Activated T-helper 17 cell treated with anti-CD3 and anti-CD28 coated beads, Interleukin-2, amount 50 U/mL, for 72 hours (primary cell): ENCODE measurements at regions not wholly inside any gene's neighbourhood (a gene's known extent, or its start where the extent isn't known, plus 50 kb on each side); places are given as distances from the start of the nearest gene placed in this dataset.
"Not testable (repeated sequence)": the region's sequence is repeated elsewhere in the genome, so short reads cannot be mapped to it uniquely, and the experiment has no call there.

ENCODE experiments used
- ATAC-seq: fragments of 150-1000 bp; cut with Tn5 transposase; replicated peaks from 2 replicates; pipeline ENCODE4 v1.10.0; 2021; ENCODE audit warnings: mild to moderate bottlenecking, moderate library complexity
- H3K27ac Mint-ChIP-seq: one replicate; pipeline ENCODE4 v1.8.0; 2022; ENCODE audit warnings: mixed read lengths
- H3K27me3 Mint-ChIP-seq: one replicate; pipeline ENCODE4 v1.8.0; 2022; ENCODE audit warnings: mixed read lengths
- H3K36me3 Mint-ChIP-seq: one replicate; pipeline ENCODE4 v1.8.0; 2022; ENCODE audit warnings: low read depth, mild to moderate bottlenecking, mixed read lengths
- H3K4me1 Mint-ChIP-seq: one replicate; pipeline ENCODE4 v1.8.0; 2022; ENCODE audit warnings: mixed read lengths
- H3K4me3 Mint-ChIP-seq: one replicate; pipeline ENCODE4 v1.8.0; 2022; ENCODE audit warnings: mild to moderate bottlenecking, mixed read lengths
- H3K9me3 Mint-ChIP-seq: one replicate; pipeline ENCODE4 v1.8.0; 2022; ENCODE audit warnings: mixed read lengths

DNA sequence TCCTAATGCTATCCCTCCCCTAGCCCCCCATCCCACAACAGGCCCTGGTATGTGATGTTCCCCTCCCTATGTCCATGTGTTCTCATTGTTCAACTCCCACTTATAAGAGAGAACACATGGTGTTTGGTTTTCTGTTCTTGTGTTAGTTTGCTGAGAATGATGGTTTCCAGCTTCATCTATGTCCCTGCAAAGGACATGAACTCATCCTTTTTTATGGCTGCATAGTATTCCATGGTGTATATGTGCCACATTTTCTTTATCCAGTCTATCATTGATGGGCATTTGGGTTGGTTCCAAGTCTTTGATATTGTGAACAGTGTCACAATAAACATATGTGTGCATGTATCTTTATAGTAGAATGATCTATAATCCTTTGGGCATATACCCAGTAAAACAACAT, 99.2 kb downstream of the OAT start:
- not testable (repeated sequence) for H3K27me3 Mint-ChIP-seq, H3K36me3 Mint-ChIP-seq, H3K4me3 Mint-ChIP-seq, H3K4me1 Mint-ChIP-seq, ATAC-seq, H3K9me3 Mint-ChIP-seq, H3K27ac Mint-ChIP-seq

DNA sequence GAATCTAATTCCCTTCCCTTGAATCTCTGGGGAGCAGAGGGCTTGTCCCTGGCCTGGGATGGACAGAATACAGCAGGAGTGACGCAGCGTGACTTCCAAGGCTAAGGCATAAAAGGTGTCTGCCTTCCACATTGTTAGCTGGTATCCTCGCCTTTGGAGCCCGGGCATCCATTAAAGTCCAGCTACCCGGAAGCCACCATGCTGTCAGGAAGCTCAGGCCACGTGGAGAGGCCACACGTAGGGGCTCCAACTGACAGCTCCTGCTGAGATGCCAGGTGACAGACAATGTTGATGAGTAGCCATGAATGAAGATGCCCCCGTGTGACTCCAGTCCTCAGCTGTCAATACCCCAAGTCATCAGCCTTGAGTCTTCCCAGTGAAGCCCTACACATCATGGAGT, 99.9 kb downstream of the OAT start:
- no peak overlapping the region for H3K27ac Mint-ChIP-seq
- peaks cover 9% of the 10 kb centered on the region for H3K27me3 Mint-ChIP-seq
- H3K4me1 Mint-ChIP-seq: no peaks in the 10 kb centered on the region
- no peak overlapping the region for H3K4me3 Mint-ChIP-seq
- no peaks in the 10 kb centered on the region for H3K36me3 Mint-ChIP-seq
- H3K9me3 Mint-ChIP-seq: no peaks in the 10 kb centered on the region
- ATAC-seq: no peak

DNA sequence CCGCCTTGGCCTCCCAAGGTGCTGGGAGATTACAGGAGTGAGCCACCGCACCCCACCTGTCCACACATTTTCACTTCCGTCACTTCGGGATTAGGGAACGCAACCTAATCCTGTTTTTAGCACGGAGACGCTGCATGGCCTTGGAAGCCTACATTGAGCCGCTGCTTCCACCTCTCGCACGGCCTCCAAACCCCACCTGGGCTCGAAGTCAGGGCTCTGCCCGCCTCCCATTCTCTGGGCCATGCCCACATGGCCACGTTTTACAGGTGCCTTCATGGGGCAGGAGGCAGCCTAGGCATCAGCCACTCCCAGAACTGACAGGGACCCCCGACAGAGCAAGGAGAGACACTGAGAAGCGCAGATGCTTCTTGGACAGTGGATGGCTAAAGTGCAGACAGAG, 100.6 kb downstream of the OAT start:
- no peaks in the 10 kb centered on the region for H3K36me3 Mint-ChIP-seq
- no peaks in the 10 kb centered on the region for H3K9me3 Mint-ChIP-seq
- no peaks in the 10 kb centered on the region for H3K4me1 Mint-ChIP-seq
- no peak overlapping the region for H3K27ac Mint-ChIP-seq
- ATAC-seq: no peak
- no peak overlapping the region for H3K4me3 Mint-ChIP-seq
- peaks cover 9% of the 10 kb centered on the region for H3K27me3 Mint-ChIP-seq

DNA sequence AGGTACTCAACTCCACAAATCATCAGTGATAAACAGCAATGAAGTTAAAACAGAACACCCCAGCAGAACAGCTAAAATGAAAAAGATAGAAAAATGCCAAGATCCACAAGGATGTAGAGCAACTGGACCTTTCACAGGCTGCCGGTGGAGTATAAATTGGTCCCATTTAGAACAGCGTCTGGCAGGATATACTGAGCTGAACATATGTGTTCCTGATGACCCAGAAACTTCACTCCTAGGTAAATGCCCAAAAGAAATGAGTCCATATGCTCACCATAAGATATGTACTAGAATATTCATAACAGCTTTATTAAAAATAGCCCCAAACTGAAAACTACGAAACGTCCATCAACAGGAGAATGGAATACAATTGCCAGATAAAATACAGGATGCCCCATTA, 102.4 kb downstream of the OAT start:
- no peak for ATAC-seq
- Mint-ChIP-seq H3K4me3 (no peak overlapping the region), H3K9me3 (no peaks in the 10 kb centered on the region), H3K4me1 (no peaks in the 10 kb centered on the region), H3K27ac (no peak overlapping the region), H3K36me3 (no peaks in the 10 kb centered on the region), H3K27me3 (peaks cover 3% of the 10 kb centered on the region)

DNA sequence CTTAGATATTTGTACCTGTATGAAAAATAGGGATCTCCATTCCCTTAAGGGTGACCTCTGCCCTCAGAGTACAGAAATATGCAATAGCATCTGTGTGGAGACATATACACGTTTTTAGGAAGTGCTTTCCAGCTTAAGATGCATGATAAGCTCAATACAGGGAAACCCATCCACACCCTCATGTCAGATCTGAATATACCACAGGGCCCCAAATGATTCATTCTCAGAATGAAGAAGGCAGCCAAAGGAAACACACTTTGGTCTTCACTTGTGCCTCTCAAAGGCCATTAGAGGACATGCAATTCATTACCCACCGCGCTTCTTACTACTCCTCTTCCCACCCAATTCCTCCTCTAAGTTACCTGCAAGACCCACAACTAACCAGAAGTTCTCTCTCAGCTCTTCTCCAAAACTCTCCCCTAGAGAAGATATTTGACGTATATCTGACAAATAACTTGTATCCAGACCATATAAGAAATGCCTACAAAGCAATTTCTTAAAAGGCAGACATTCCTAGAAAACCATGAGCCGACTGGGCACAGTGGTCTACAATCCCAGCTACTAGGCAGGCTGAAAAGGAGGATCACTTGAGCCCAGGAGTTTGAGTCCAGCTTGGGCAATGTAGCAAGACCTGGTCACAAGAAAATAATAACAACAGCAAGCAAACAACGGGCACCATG, 103.0 kb downstream of the OAT start:
- Mint-ChIP-seq H3K27me3 (peaks cover 3% of the 10 kb centered on the region), H3K4me3 (no peak overlapping the region), H3K4me1 (no peaks in the 10 kb centered on the region), H3K36me3 (no peaks in the 10 kb centered on the region), H3K27ac (no peak overlapping the region), H3K9me3 (no peaks in the 10 kb centered on the region)
- ATAC-seq: no peak

DNA sequence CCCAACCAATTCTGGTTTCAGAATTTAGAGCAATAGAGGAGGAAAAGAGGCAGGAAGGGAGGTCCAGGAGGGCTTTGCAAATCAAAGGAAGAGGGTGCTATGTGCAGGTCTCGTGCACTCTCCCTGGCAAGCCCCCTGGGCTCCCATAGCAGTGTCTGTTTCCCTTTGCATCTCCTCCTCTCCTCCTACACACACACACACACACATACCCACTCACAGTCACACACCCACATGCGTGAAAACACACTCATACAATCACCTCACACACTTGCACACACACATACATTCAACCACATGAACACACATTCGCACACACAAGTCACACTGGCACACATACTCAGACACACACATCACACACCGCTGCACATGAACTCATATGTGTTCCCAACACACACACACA, 105.3 kb downstream of the OAT start:
- H3K4me1 Mint-ChIP-seq: no peaks in the 10 kb centered on the region
- H3K9me3 Mint-ChIP-seq: no peaks in the 10 kb centered on the region
- no peaks in the 10 kb centered on the region for H3K36me3 Mint-ChIP-seq
- no peak overlapping the region for H3K4me3 Mint-ChIP-seq
- H3K27me3 Mint-ChIP-seq: no peaks in the 10 kb centered on the region
- ATAC-seq: no peak
- no peak overlapping the region for H3K27ac Mint-ChIP-seq

DNA sequence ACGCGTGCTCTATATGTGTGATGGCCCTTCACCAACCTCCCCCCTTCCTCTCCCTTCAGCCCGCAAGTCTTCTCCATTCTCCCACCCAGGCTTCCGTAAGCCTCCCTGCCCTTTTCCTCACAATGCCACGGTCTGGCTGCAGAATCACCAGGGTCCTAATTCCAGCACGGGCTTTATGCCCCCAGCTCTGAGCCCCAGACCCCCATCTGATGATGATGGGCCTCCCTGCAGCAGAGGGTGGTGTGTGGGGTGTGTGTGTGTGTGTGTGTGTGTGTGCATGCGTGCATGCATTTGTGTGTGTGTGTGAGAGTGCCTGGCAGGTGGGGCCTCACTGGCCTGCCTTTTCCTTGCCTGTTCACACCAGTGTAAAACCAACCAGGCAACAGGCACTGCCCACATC, 109.9 kb downstream of the OAT start:
- Mint-ChIP-seq H3K9me3 (no peaks in the 10 kb centered on the region), H3K27ac (no peak overlapping the region), H3K27me3 (no peaks in the 10 kb centered on the region), H3K36me3 (no peaks in the 10 kb centered on the region), H3K4me3 (no peak overlapping the region), H3K4me1 (no peaks in the 10 kb centered on the region)
- no peak for ATAC-seq

DNA sequence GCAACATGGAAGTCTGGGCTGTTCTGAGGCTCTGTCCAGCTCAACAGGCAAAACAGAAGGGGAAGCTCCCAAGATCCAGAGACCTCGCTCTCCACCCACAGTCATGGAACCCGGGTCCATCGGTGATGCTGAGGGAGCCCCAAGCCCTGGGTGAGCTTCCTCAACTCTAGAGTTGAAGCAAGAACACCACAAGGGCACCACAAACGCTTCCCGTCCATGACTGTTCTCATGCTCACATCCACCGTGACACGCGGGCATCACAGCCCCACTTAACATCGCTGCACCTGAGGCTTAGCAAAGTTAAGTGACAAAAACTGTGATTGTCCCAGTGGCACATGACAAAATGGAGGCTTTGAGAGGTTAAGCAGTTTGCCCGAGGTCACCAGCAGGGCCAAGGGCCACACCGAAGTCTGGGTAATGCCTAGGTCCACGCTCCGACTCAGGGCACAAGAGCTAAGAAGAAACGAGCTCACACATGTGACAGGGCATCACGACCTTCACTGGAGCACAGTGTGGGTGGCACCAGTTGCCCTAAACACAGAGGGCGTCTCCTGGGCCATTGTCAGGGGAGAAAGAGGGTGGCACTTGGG, 110.6 kb downstream of the OAT start:
- Mint-ChIP-seq H3K27ac (no peak overlapping the region), H3K36me3 (no peaks in the 10 kb centered on the region), H3K4me3 (no peak overlapping the region), H3K27me3 (no peaks in the 10 kb centered on the region), H3K9me3 (no peaks in the 10 kb centered on the region), H3K4me1 (no peaks in the 10 kb centered on the region)
- no peak for ATAC-seq

DNA sequence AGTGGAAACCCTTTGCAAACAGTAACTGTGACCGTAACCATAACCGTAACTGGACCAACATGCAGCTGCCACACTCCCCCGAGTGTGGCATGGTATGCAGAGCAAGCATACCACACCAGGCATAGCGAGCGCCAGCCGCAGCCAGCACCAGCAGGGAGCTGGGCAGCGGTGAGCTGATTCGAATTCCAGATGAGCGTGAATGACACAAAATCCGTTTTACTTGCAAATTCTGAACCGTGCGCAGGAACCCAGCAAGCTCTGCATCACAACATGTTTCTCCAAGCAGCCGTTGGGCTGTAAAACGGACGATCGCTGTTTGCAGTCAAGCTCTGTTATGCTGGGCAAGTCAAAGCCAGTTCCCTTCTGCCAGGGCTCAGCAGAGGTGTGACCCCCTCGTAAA, 111.1 kb downstream of the OAT start:
- ATAC-seq: no peak
- Mint-ChIP-seq H3K9me3 (no peaks in the 10 kb centered on the region), H3K4me1 (no peaks in the 10 kb centered on the region), H3K27me3 (no peaks in the 10 kb centered on the region), H3K36me3 (no peaks in the 10 kb centered on the region), H3K4me3 (no peak overlapping the region), H3K27ac (no peak overlapping the region)

DNA sequence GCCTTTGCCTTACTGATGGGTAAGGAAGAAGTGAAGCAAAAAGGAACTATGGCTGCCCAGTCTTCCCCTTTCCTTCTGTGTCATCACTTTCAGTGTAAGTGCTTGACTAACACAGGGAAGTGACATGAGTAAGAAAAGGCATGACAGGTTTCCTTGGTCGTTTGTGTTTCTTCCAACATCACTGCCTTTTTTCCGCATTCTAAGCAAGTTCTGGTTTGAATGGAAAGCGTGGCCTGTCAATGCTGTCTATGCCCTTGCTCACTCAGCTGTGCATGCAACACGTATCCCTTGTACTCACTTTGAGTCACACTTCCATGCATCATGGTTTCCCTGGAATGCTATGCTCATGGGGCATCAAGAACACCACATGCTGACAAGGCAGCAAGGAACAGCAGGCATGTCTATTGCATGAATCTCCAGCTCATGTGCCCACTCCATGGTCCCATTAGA, 111.8 kb downstream of the OAT start:
- H3K27ac Mint-ChIP-seq: no peak overlapping the region
- H3K36me3 Mint-ChIP-seq: no peaks in the 10 kb centered on the region
- peak; percentile 34 for ATAC-seq
- no peaks in the 10 kb centered on the region for H3K4me1 Mint-ChIP-seq
- H3K4me3 Mint-ChIP-seq: no peak overlapping the region
- H3K9me3 Mint-ChIP-seq: no peaks in the 10 kb centered on the region
- no peaks in the 10 kb centered on the region for H3K27me3 Mint-ChIP-seq

DNA sequence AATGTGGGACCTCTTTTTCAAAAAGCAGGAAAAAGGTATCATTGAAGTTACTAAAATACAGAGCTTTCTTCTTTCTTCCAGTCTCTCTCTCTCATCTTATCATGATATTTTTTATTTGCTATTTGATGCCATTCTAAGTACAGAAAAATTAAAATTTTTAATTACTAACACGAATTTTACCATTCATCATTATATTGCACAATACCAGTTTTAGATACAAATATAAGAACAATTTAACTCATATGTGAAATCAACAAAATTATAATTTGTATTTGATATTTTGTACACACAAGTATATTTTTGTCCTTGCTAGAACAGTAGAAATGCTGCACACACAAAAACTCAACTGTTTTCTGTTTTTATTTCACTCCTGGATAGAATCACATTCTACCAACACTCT, 112.2 kb downstream of the OAT start:
- H3K36me3 Mint-ChIP-seq: no peaks in the 10 kb centered on the region
- no peaks in the 10 kb centered on the region for H3K27me3 Mint-ChIP-seq
- no peak overlapping the region for H3K4me3 Mint-ChIP-seq
- no peaks in the 10 kb centered on the region for H3K4me1 Mint-ChIP-seq
- H3K27ac Mint-ChIP-seq: no peak overlapping the region
- H3K9me3 Mint-ChIP-seq: no peaks in the 10 kb centered on the region
- ATAC-seq: no peak

DNA sequence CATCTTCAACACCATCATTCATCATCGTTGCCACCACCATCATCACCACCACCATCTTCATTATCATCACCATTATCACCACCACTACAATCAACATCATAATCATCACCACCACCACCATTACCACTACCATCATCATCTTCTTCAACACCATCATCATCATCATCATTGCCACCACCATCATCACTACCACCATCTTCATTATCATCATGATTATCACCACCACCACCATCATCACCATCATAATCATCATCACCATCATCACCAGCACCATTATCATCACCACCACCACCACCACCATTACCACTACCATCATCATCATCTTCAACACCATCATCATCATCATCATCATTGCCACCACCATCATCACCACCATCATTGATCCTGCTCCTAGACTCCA, 112.7 kb downstream of the OAT start:
- no peak overlapping the region for H3K27ac Mint-ChIP-seq
- no peaks in the 10 kb centered on the region for H3K4me1 Mint-ChIP-seq
- H3K27me3 Mint-ChIP-seq: no peaks in the 10 kb centered on the region
- no peaks in the 10 kb centered on the region for H3K9me3 Mint-ChIP-seq
- H3K36me3 Mint-ChIP-seq: no peaks in the 10 kb centered on the region
- ATAC-seq: no peak
- H3K4me3 Mint-ChIP-seq: no peak overlapping the region

DNA sequence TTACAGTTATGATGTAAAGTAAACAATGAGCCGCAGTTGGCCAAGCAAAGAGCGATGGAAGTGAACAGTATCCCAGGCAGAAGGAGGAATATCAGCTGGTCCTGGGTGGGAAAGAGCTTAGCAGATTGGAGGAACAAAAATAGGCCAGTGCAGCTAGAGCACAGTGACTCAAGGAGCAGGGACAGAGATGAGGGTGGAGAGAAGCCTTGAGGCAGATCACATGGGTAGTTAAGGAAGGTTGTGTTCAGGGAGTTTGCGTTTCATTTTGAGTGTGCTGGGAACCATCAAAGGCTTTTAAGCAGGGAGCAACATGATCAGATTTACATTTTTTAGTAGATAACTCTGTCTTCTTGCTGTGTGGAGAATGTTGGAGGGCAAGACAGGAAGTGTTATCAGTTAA, 113.6 kb downstream of the OAT start:
- Mint-ChIP-seq H3K36me3 (no peaks in the 10 kb centered on the region), H3K9me3 (peaks cover 4% of the 10 kb centered on the region), H3K4me3 (no peak overlapping the region), H3K27me3 (peaks cover 3% of the 10 kb centered on the region), H3K27ac (no peak overlapping the region), H3K4me1 (no peaks in the 10 kb centered on the region)
- no peak for ATAC-seq

DNA sequence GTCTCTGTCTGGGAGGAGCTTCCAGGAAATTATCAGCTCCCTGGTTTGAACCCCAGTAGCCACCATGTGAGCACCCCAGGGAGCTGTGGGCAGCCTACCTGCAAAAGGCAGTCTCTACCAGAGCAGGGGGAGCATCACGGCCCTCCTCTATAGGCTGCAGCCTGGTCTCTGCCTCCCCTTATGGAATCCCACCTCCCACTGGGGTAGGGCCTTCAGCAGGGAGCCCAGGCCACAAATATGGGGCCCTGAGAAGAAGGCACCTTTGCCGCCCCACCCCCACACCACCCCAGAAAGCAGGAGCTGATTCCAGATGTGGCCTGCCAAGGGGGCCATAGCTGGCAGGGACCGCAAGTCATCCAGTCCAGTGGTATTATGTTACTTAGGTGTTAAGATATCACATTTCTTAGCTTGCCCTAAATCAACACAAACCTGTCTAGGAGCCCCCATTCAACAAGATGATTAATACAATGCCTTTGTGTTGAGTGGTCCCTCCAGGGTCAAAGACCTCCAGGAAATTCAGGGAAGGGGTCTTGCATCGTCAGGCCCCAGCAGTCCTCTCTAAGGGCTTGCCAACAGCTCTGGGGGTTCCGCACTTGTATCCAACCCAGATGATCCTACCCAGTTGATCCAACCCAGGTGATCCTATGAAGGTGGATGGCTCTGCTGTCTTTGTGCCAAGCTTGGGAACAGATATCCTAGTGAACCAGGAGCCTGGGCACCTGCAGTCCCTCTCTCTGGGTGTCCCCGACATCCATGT, 114.9 kb downstream of the OAT start:
- Mint-ChIP-seq H3K9me3 (peaks cover 4% of the 10 kb centered on the region), H3K36me3 (no peaks in the 10 kb centered on the region), H3K27me3 (peaks cover 3% of the 10 kb centered on the region), H3K27ac (no peak overlapping the region), H3K4me1 (no peaks in the 10 kb centered on the region), H3K4me3 (no peak overlapping the region)
- no peak for ATAC-seq

DNA sequence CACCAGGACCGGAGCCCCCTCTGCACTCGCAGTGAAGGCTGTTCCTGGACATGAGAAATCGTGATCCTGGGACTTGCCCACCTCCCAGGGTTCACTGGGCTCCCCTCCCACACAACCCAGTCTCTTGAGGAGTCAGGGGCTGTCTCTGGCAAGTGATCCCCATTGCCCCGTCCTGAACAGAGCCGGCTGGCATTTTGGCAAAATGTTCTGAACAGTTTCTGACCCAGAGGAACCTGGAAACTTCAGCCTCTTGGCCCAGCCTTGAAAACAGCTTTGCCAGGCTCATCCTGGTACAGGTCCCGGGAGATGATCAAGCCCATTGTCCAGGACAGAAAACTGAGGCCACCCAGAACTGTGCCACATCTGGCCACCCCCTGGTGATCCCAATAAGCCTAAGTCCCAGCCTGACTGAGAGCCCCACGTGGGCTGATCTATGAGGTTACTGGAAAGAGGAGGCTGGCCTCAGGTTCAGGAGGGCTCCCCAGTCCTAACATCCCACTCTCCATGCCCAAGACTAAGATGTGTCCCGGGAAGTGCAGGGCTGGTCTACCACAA, 115.7 kb downstream of the OAT start:
- no peaks in the 10 kb centered on the region for H3K36me3 Mint-ChIP-seq
- peaks cover 3% of the 10 kb centered on the region for H3K27me3 Mint-ChIP-seq
- no peak for ATAC-seq
- H3K4me1 Mint-ChIP-seq: no peaks in the 10 kb centered on the region
- H3K27ac Mint-ChIP-seq: no peak overlapping the region
- H3K4me3 Mint-ChIP-seq: no peak overlapping the region
- peaks cover 4% of the 10 kb centered on the region for H3K9me3 Mint-ChIP-seq
